GM12864 (cell line): ENCODE measurements at regions not wholly inside any gene's neighbourhood (a gene's known extent, or its start where the extent isn't known, plus 50 kb on each side); places are given as distances from the start of the nearest gene placed in this dataset.
"Not testable (repeated sequence)": the region's sequence is repeated elsewhere in the genome, so short reads cannot be mapped to it uniquely, and the experiment has no call there.

ENCODE experiments used
- DNase-seq: peaks from one replicate; pipeline ENCODE4 v3.0.0-alpha.2; 2011; ENCODE audit warnings: low read depth
- H3K4me3 ChIP-seq: 2 replicates; pipeline ENCODE4 v1.5.1; 2011; ENCODE audit warnings: mild to moderate bottlenecking, low read depth, low read length, control low read depth
- TF ChIP-seq, protein P1 (sequence below): IDR thresholded peaks from 2 replicates; pipeline ENCODE4 v1.5.1; 2011; ENCODE audit warnings: low read depth, mild to moderate bottlenecking, moderate library complexity, low read length, control low read depth, inconsistent platforms; ENCODE audit errors: missing control alignments

DNA sequence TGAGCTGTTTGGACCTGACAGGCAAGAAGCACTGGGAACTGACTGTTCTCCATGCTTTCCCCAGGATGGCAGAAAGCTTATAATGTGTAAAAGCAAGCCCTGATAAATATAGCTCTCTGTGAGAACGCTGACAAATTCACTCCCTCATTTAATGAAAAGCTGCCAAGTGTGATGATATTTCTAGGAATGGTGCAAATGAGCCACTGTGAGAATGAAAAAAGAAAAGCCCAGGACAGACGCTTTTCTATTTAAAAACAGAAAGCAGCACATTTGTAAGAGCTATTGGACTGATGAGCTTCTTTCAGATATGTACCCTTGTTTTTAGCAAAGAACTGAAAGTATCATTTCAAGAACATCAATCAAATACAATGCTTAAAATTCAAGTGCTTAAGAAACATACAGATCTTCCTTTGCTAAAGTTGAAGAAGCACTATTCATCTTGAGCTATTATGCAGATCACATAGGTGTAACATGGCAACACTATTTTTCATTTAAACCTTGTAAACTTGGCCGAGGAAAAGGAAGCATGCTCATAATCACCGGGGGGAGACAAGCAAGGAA is 842.6 kb upstream of the ACO1 start:
- TF ChIP-seq, protein P1, sequence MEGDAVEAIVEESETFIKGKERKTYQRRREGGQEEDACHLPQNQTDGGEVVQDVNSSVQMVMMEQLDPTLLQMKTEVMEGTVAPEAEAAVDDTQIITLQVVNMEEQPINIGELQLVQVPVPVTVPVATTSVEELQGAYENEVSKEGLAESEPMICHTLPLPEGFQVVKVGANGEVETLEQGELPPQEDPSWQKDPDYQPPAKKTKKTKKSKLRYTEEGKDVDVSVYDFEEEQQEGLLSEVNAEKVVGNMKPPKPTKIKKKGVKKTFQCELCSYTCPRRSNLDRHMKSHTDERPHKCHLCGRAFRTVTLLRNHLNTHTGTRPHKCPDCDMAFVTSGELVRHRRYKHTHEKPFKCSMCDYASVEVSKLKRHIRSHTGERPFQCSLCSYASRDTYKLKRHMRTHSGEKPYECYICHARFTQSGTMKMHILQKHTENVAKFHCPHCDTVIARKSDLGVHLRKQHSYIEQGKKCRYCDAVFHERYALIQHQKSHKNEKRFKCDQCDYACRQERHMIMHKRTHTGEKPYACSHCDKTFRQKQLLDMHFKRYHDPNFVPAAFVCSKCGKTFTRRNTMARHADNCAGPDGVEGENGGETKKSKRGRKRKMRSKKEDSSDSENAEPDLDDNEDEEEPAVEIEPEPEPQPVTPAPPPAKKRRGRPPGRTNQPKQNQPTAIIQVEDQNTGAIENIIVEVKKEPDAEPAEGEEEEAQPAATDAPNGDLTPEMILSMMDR, result no peak
- no peak overlapping the region for H3K4me3 ChIP-seq
- no peak for DNase-seq

DNA sequence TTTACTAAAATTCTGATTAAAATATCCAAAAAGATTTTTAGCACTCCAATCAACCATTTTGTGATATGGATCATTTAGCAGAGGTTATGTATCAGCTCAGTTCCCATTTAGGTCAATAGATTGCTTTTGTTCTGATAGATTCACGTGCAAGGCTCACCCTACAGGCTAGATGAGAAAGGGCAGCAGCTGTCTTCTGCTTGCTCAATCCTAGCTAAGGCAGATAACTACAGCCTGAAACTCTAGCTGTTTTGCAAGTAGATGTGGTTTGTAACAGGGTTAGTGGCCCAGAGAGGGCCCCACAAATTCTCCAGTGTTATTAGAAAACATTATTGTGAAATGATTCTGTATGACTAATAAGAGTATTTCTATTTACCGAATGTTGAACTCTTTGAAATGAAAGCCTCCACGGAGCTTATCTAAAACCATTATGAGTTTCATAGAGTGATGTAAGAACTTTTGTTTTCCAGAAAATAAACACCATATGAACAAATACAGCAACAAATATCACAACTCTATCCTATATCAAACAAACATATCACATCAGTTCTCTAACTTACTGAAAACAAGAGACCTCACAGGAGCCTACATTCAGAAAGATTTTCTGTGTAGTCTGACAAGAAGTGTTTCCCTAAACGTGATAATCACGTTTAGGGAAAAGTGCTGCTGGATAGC is 841.9 kb upstream of the ACO1 start:
- no peak overlapping the region for H3K4me3 ChIP-seq
- DNase-seq, result peak; percentile 82
- TF ChIP-seq, protein P1, result peak; percentile 72

DNA sequence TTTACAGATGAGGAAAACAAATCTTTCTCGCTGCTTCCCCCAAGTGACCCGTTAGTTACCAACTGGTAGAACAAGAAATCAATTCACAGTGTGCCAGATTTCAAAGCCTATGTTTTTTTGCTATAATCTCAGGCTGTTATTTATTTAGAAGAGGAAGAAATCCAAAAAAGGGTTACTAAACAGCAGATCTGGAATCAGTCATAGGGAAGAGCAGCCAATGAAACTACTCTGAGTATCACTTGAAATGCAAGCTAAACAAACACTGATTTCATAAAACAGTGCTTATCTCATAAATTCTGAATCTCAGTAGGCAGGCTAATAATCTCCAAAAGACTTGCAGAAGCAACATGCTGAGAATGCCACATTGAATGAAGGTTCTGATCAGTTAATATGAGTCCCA is 829.5 kb upstream of the ACO1 start:
- DNase-seq, result no peak
- no peak overlapping the region for H3K4me3 ChIP-seq
- TF ChIP-seq, protein P1, result no peak

DNA sequence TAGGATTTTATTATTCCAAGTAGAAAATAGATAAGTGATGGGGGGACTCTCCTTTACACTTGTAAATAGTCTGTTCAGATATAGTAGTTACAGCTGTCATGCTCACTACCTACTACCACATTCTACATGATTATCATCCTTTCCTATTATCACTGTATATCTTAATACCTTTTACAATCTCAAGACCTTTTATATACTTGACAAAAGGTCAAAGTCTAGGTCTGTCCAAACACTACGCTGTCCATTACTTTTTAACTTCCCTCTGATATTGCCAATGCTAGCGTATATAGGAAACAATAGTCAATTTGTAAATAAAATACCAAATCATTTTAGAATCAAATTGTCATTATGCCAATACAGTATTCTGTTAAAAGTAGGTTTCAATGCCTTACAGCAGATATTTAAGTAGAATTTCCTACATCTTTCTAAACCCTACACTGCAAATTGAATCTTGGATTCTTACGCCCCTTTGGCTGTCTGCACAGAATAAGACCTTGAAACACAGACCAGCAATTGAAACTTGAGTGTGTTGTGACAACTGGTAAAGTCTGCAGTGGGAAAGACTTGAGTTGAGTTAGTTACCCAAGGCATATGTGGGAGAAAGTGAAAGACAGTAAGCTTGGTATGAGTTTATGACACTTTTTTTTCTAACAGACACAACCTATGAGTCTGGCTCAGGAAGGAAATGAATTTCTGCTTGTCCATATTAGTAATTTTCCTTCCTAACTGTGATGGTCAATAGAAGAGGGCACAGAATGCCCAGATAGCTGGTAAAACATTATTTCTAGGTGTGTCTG is 827.6 kb upstream of the ACO1 start:
- no peak overlapping the region for H3K4me3 ChIP-seq
- TF ChIP-seq, protein P1, result no peak
- no peak for DNase-seq

DNA sequence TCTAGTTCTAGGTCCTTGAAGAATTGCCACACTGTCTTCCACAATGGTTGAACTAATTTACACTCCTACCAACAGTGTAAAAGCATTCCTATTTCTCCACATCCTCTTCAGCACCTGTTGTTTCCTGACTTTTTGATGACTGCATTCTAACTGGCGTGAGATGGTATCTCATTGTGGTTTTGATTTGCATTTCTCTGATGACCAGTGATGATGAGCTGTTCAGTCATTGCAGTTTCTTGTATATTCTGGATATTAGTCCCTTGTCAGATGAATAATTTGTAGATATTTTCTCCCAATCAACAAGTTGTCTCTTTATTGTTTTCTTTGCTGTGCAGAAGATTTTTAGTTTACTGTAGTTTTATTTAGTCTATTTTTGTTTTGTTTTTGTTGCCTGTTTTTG is 812.3 kb upstream of the ACO1 start:
- not testable (repeated sequence) for H3K4me3 ChIP-seq, DNase-seq

DNA sequence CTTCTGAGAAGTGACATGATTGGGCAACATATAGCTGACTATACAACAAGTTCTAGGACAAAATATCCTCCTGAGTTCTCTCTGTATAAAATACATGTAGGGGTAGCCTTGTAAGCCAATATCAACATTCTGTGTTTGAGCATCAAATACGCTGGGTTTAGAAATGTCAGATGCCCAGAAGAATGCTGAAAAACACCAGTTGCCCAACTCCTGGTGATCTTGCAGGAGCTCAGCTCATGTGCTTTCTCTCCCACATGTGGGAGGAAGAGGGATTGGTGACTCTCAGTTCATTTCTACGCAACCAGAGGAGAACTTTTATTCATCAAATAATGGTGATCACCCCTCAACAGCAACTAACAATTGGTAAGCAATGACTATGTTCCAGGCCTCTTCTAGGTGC is 810.9 kb upstream of the ACO1 start:
- TF ChIP-seq, protein P1, result no peak
- no peak overlapping the region for H3K4me3 ChIP-seq
- no peak for DNase-seq

DNA sequence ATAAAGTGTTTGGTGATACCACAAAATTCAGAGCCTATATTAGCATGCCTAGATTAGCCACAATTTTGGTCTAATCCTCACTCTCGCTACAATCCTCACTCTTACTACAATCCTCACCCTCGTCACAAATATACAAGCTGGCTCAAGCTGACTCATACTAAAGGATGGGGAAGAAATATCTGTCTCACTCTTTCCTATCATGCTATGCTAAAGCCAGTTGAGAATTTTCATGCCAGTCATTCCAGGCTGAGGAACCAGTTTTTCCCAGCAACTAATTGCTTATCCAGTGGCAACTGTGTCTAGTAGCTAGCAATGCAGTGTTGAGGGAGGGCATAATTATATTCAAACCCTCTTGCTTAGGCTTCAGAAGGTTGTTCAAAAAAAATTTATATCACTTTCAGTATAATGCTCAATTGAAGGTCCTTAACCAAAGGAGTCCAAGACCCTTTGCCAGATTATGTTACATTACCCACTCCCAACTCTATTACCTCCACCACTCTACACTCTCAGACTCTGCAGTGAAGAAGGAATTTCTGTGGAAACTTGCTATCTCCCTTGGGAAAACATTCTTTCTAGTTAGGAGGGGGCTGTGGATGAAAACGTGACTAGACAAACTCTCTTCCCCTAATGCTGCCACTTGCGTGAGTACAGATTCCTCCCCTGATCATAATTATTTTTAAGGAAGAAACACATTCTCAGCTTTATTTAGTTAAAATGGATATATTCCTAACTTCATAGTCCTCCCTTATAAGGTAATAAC is 810.3 kb upstream of the ACO1 start:
- no peak for DNase-seq
- TF ChIP-seq, protein P1, result no peak
- no peak overlapping the region for H3K4me3 ChIP-seq
